Lung (tissue), 11 donors: ENCODE measurements at regions not wholly inside any gene's neighbourhood (a gene's known extent, or its start where the extent isn't known, plus 50 kb on each side); places are given as distances from the start of the nearest gene placed in this dataset.

Source experiments
- ATAC-seq: fragments of 200-7000 bp; cut with Tn5 transposase; one replicate; pipeline ENCODE4 v1.9.1; 2020; ENCODE audit warnings: moderate number of reproducible peaks; ENCODE audit not compliant: insufficient read depth, low FRiP score
- DNase-seq, 3 donors: peaks; one replicate each; pipeline ENCODE4 v3.0.0-alpha.2; 2013 to 2017
- H3K27ac ChIP-seq, 2 donors: one replicate each; pipeline ENCODE4 v1.5.1; 2013; ENCODE audit warnings: mild to moderate bottlenecking in 2 of 2, moderate library complexity in 2 of 2, control low read depth in 1 of 2, inconsistent platforms in 1 of 2, low read depth in 1 of 2, low read length in 1 of 2
- H3K27me3 ChIP-seq, 3 donors: one replicate each; pipeline ENCODE4 v1.5.1; 2013; ENCODE audit warnings: low read length in 2 of 3; ENCODE audit not compliant: control insufficient read depth in 3 of 3, insufficient read depth in 3 of 3
- H3K36me3 ChIP-seq, 4 donors: one replicate each; pipeline ENCODE4 v1.5.1; 2013; ENCODE audit warnings: low read length in 4 of 4, mild to moderate bottlenecking in 1 of 4, moderate library complexity in 1 of 4; ENCODE audit not compliant: control insufficient read depth in 4 of 4, insufficient read depth in 4 of 4
- H3K4me1 ChIP-seq, 5 donors: one replicate each; pipeline ENCODE4 v1.5.1; 2013; ENCODE audit warnings: low read length in 5 of 5, mild to moderate bottlenecking in 2 of 5, moderate library complexity in 1 of 5; ENCODE audit not compliant: control insufficient read depth in 5 of 5, insufficient read depth in 5 of 5
- H3K4me3 ChIP-seq: one replicate; pipeline ENCODE4 v1.5.1; 2013; ENCODE audit warnings: mild to moderate bottlenecking, control low read depth, moderate library complexity
- H3K9ac ChIP-seq, 2 donors: one replicate each; pipeline ENCODE4 v1.5.1; 2013; ENCODE audit warnings: low read length in 2 of 2, control low read depth in 1 of 2; ENCODE audit not compliant: insufficient read depth in 1 of 2
- H3K9me3 ChIP-seq, 4 donors: one replicate each; pipeline ENCODE4 v1.5.1; 2013; ENCODE audit warnings: low read length in 3 of 4, mild to moderate bottlenecking in 1 of 4, moderate library complexity in 1 of 4; ENCODE audit not compliant: control insufficient read depth in 4 of 4, insufficient read depth in 3 of 4
- CTCF ChIP-seq: IDR thresholded peaks from 2 replicates; pipeline ENCODE4 v1.5.1; 2012; ENCODE audit warnings: mild to moderate bottlenecking; ENCODE audit errors: control extremely low read depth, extremely low read depth
- WGBS, 2 donors: extraction: QIAGEN DNeasy Blood & Tissue Kit; methylation state at CpG; one replicate each; pipeline ENCODE4 v1.1.7; 2013; 5-methylcytosine and 5-hydroxymethylcytosine counted together
- donor health status: control.
- donor health status: control.
- donor health status: Bipolar disorder and iron deficiency.
- donor health status: healthy.
- donor health status: DM: yes; HTN: yes; CAD: no.

GRCh38 chr13:80844164-80844563 is 503.2 kb upstream of the SPRY2 start:
- Histone ChIP-seq H3K36me3 (no peaks in the 10 kb centered on the region), H3K27me3 (no peaks in the 10 kb centered on the region), H3K27ac (no peak overlapping the region), H3K9ac (no peak overlapping the region), H3K4me3 (no peak overlapping the region), H3K9me3 (no peaks in the 10 kb centered on the region), H3K4me1 (peaks cover 0 to 8% (median 0%) of the 10 kb centered on the region in 5 donors)
- DNase-seq (no peak), ATAC-seq (no peak)
- 82 to 91% methylated on average over 1 of the region's 1 CpG for WGBS, 2 donors
- TF ChIP-seq CTCF, result no peak

GRCh38 chr13:80841414-80841813 is 500.5 kb upstream of the SPRY2 start:
- no peak overlapping the region for H3K4me3 ChIP-seq
- ATAC-seq (no peak), DNase-seq (peak in 2 of 3 donors; percentile 28 to 40)
- no peak overlapping the region for H3K9ac ChIP-seq
- no peak overlapping the region for H3K27ac ChIP-seq
- H3K36me3 ChIP-seq, result no peaks in the 10 kb centered on the region
- peaks cover 0 to 8% (median 0%) of the 10 kb centered on the region in 4 donors for H3K9me3 ChIP-seq
- peaks cover 0 to 8% (median 0%) of the 10 kb centered on the region in 5 donors for H3K4me1 ChIP-seq
- WGBS, 2 donors, result 39 to 59% methylated on average over 1 of the region's 1 CpG
- TF ChIP-seq CTCF, result no peak
- H3K27me3 ChIP-seq, result no peaks in the 10 kb centered on the region

- Histone ChIP-seq H3K36me3 (no peaks in the 10 kb centered on the region), H3K9me3 (peaks cover 0 to 8% (median 0%) of the 10 kb centered on the region in 4 donors), H3K4me1 (peaks cover 0 to 8% (median 0%) of the 10 kb centered on the region in 5 donors), H3K4me3 (no peak overlapping the region), H3K27ac (no peak overlapping the region), H3K27me3 (no peaks in the 10 kb centered on the region), H3K9ac (no peak overlapping the region)
- DNase-seq (peak in 2 of 3 donors; percentile 14 to 22), ATAC-seq (no peak)
- no peak for TF ChIP-seq CTCF
- 56 to 79% methylated on average over 7 of the region's 7 CpGs for WGBS, 2 donors
These were observed 499.5 kb upstream of the SPRY2 start for GRCh38 chr13:80840316-80840976.

GRCh38 chr13:80835902-80836301 is 495.0 kb upstream of the SPRY2 start:
- Histone ChIP-seq H3K27me3 (no peaks in the 10 kb centered on the region), H3K27ac (no peak overlapping the region), H3K4me3 (no peak overlapping the region), H3K9ac (no peak overlapping the region), H3K9me3 (peaks cover 0 to 15% (median 3%) of the 10 kb centered on the region in 4 donors), H3K4me1 (no peaks in the 10 kb centered on the region), H3K36me3 (no peaks in the 10 kb centered on the region)
- no peak for TF ChIP-seq CTCF
- ATAC-seq, result no peak
- DNase-seq, result no peak
